Renal pelvis (tissue), 1 donor: ENCODE measurements at regions not wholly inside any gene's neighbourhood (a gene's known extent, or its start where the extent isn't known, plus 50 kb on each side); places are given as distances from the start of the nearest gene placed in this dataset.

Experiments used
- DNase-seq: peaks from one replicate; pipeline ENCODE4 v3.0.0-alpha.2; 2013

DNA sequence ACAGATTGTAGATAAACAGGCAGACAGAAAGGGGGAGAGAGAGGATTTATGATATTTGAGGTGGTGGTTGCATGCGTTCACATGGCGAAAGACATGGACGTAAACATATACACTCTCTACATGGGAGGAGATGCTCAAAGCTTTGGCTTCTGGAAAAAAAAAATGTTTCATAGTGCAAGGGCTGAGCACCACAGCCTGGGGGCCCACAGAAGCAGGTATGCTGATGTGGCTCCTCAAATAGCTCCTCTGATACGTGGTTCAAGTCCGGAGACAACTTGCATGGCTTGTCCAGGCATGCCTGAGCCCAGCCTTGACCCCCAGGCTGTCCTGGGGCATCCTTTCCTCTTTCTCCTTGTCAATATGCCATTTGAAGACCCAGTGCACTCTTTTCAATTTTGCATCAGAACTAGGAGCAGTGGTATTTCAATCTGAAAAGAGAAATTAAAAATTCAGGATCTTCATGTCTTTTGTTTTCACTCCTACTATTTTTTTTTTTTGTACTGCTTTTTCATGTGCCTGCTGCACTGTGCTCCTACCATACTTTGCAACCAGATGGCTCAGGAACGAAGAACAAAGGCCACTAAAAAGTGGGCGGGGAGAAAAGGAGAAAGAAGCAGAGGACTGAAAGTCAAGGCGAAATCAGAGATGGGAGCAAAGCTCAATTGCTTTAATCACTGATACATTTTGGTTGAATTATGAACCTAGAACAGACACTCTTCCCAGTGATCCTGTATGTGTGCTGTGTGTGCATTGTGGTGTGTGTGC, 495.7 kb upstream of the TCF4 start:
- no peak for DNase-seq

DNA sequence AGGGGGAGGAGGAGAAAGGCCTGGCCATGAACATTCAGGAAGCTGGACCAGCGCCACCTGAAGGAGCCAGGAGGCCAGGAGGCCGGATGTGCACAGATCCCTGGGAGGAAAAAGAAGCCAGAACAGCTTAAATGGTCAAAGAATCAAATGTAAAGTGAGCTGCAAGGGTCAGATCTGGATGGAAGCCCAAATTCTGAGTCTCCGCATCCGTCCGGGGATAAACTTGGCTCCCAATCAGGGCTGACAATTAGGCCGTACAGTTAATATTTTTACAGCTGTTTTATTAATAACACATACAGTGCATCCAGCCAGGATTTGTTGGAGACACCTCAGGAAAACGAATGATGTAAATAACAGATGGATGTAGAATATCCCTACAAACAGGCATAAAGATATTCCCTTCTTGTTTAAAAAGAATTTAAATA, 495.1 kb upstream of the TCF4 start:
- DNase-seq, result peak; percentile 73

DNA sequence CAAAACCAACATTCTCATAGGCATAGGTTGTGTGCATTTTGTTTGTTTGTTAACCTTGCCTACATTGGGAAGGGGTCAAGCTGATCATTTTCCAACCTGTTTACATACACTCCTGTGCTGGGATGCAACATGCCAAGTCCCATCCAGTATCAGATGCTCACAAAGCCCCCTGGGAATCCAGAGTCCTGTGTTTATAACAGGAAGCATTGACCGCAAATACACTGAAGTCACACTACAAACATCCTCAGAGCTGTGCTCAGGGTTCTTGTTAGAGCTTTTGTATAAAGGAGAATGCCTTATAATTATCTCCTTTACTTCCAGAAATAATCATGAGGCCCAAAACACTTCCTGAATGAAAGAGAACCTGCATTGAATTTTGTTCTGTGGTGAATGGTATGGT, 488.7 kb upstream of the TCF4 start:
- DNase-seq, result no peak

DNA sequence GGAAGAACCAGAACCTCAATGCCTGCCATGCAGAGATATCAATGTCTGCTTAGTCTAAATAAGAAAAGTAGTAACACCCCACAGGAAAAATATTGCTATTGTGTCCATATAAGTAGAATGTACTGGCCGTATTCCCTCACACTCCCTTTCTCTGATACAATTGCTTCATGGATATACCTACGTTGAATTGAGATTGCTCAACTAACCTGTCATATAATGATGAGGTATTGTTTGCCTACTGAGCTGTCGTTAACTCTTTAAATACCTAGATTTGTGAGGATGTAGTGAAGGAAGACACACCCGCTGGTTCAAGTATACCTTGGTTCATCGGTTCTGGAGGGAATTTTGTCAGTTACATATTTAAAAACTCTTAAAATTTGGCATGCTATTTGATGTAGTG, 480.7 kb upstream of the TCF4 start:
- no peak for DNase-seq

DNA sequence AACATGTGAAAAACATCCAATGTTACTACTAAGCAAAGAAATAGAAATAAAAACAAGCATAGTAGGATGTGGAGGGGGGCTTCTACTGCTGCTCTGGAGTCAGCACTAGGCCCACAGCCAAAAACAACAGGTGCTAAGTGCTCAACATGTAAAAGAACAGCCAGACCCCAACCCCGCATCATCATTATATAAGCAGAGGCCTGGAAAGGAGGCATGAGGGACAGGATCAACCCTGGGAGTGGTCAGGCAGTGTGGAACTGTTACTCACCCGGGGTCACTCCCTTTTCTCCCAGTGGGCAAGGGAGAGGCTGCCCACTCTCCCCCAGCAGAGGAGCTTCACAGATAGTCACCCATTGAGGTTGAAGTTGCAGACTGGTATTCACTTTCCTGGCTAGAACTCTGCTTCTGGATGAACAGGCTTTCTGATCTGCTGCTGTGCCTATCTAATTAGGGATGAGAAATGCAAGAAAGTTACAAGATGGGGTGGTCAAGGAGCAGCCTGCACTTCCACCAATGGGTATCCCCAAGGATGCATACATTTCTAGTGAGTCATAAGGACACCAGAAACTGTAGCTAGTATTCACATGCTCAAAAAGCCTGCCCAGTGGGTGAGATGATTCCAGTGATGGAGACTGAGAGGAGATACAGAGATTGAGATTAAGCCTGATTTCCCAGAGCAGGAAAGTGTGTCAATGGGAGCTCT, 480.1 kb upstream of the TCF4 start:
- peak; percentile 71 for DNase-seq

DNA sequence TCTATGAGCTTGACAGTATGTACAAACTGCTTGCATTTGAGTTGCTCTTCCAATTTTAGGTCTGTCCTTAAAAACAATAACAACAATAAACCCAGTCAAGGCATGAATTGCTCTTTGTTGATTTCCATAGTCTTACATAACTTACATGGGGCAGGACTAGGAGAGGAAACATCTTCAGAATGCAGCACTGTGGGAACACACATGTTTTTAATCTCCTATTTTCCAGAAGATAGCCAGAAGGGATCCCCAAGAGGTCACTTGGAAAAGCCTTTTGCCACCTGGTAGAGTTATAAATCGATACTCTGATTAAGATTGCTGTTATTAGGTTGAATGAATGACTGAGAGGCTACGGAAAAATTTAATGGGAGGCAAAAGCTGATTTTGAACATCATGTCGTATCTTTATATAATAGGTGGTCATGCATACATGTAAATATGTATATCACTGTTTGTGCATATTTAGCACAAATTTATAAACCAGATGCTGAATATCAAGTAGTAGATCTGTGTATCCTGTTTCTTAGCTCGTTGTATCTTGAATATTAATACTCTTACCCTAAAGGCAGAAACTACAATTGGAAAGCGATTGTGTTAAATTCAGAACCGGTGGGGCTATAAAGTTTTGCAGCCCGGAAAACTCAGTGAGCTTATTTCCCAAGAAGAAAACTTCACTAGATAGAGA, 479.4 kb upstream of the TCF4 start:
- no peak for DNase-seq

DNA sequence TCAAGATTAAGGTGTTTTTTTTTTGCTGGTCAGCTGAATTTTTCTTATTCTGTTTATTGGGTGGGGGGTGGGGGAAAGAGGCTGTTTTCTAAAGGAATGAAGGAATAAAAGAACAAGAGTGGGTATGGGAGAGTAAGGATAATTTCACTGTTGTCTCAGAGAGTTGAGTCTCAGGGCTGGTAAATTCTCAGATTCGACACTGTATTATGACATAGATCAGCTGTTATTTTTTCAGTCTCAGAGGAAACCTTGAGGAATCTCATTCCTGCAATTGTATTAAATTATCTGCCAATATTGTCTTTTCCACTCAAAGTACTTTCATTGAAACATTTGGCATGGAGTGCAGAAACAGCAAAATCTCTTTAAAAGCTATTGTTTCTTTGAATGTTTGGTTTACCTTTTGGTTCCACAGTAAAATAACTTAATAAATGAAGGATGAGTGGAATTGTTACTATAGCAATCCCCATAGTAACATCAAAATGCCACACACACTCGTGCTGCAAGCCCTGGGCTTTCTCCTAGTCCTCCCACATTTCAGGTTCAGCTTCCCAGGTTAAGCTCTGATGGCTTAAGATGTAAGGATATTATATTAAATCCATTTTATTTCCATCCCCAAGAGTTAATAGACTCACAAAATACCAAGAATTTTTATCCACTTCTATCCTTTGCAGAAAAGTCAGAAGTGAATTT, 478.7 kb upstream of the TCF4 start:
- DNase-seq, result no peak

DNA sequence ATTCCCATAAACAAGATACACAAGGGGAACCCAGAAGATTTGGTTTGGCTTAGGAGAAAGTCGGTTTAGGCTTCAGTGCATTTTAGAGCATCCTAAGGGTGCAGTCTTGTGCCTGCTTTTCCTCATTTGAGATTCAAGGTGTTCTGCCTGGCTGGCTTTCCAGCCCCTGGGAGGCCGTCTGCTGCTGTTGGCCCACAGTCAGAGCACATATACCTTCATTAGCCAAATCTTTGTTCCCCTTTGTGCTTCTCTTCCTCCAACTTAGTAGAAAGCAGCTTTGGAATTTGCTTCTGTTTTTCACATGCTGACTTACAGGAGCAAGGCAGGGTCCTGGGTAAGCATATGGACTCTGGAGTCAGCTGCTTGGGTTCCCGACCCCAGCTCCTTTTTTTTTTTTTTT, 477.1 kb upstream of the TCF4 start:
- no peak for DNase-seq

DNA sequence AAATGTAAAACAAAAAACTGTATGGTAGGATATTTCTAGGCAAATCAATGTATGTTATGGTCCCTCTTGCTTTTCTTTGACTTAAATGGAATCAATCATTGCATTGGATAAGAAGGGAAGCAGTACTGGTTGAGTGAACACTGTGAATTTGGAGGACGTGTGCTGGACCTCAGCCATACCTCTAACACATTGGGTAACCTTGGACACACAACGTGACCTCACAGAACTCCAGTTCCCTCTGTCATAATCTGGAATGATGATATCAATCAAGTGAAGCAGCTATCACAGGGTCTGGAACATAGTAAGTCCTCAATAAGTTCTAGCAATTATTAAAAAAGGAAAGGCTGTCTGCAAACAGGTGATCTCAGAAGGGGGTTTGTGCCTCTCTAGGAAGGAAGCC, 474.9 kb upstream of the TCF4 start:
- no peak for DNase-seq

DNA sequence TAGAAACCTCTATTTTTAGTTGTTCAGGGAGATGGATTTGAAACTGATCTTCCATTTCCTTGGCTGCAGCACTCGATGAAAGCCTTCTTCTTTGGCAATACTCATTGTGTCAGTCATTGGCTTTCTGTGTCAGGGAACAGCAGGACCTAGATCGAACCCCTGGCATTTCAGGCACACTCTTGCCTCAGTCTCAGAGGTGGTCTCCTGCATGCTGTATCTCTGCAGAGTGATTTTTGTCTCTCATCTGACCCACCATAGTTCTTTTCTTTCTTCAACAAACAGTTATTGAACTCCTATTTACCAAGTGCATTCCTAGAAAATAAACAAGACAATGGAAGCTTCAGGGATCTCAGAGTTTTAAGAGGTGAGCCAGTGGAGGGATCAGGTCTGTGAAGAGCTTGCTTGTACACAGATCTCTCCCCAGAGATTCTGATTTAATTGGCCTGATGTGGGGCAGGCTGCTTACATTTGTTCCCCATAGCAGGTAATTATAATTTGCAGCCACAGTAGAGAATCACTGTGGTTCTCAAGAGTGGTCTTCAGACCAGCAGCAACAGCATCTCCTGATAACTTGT, 473.1 kb upstream of the TCF4 start:
- no peak for DNase-seq

DNA sequence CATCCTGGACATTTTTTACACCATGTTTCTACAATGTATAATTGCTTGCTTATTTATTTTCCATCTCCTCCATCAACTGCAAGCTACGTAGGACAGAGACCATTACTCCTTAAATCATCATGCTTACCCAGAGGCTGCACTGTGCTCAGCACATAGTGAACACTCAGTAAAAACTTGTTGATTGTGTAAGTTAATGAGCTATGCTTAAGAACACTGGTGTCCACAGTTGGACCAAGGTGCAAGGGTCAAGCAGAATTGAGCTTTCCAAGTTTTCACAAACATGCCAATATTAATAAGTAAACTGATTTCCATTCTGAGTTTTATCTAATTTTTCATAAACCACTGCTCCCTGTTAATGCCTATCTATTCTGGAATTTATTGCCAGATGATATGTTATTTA, 464.2 kb upstream of the TCF4 start:
- no peak for DNase-seq

DNA sequence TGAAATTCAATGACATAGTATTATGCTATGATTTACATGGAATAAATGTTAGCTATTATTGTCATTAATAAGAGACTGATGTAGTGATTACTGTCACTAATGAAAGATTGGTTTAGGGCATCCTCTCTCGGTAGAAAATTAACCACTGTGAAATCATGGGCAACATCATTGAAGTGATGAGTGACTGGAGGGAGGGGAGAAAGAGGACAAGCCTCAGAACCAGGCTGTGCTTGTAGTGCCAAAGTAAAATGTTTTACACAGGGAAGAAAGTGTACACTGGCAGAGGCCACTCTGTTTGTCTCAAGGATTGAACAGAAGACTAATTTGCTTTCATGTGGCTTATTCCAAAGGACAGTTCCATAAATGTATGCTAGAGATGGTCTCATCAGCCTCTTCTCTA, 456.2 kb upstream of the TCF4 start:
- no peak for DNase-seq

DNA sequence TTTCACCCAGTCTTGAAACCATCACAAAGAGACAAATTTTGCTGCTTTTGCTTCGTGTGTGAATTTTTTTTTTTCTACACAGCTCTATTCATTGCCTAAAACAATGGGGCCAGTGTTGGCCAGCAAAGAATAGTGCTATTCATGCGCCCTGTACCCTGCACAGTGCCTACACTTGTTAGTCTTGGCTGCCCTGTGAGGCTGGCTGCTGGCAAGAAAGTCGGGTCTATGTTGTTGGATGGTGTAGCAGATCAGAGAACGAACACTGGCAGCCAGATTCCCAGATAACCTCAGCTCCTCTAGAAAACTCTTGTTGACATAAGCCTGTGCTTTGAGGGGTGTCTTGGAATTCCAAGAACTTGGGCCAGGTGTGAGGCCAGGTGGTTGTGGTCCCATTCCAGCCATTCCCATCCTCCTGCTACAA, 455.7 kb upstream of the TCF4 start:
- DNase-seq, result no peak

DNA sequence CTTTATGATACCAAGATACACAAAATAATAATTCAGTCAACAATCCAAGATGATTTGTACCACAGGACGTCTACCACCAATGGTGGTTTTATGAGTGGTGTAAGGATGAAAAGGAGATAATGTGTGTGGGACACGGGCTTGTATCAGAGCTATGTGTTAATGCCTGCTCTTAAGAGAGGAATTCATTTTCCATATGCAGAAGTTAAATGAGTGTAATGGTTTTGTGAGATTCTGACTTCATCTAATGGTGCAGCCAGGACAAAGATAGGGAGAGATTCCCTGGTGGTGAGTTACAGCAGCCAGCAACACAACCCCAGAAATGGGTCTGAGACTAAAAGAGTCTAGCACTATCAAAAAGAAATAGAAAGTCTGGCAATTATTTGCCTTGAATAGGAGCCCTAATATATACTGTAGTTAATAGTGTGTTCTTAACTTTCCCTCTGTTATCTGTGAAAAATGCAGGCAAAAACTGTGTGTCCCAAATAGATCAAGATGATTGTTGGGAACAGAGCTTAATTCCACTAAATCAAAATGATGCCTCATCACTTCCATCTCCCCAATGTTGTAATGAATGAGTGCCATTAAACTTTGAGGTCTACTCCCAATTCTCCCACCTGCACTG, 455.0 kb upstream of the TCF4 start:
- no peak for DNase-seq

DNA sequence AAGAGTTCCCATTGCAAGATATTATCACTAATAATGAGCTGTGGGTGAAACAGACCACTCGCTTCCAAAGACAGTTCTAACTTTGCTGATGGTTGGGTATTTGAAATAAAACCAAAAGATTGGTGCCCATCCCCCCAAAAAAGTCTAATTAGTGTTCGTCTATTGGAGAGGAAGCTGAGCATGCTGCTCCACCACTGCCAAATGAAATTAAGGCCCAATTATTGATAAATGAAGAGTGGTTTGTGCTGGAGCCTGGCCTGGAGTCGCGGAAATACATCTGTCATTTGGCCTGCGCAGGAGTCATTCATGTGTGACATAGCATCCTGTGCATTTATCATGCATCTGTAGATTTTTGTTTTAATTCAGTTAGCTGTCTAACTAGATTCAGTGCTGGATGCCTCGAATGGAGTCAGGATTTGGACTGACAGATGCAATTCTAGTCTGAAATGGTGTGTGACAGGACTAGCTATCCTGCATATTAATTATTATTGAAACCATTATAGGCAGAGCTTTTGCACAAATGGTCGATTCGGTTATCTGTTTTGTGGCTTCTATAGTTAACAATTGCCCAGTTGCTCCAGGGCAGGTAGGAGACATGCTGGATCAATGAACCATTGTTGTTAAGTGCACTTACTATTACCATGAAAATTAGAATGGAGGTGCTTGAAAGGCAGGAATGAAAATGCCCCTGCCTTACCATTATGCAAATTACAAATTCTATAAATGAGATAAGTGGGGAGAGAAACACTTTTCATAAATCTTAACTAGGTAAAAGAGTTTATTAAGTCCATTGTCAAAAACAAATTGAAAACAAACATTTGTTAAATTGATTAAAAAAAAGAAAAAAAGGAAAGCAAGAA, 450.4 kb upstream of the TCF4 start:
- no peak for DNase-seq

DNA sequence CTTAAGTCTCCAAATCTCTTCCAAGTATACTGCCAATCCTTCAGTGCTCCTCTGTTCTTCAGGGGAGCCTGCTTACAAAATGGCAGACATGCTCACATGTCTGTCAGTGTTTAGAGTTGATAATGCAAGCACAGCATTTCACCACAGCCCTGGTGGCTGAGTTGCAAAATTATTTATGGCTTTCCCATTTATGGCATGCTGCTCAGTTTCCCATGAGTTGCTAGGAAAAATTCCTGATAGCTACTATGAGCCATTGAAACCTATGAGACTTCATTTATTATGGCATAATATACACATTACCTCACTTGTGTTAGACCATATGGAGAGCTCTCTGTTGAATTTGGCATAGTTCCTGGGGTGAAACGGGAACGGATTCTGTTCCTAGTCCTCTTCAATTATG, 448.7 kb upstream of the TCF4 start:
- DNase-seq, result no peak

DNA sequence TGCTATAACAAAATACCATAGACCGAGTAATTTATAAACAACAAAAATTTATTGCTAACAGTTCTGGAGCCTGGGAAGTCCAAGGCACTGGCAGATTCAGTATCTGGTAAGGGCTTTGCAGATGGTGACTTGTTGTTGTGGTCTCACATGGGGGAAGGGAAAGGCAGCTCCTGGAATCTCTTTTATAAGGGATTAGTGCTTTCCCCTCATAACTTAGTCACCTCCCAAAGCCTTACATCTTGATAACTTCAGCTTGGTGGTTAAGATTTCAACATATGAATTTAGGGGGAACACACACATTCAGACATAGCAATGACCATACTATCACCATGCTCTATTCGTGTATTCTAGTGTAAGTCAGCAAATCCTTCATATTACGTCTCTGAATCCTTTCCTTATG, 447.6 kb upstream of the TCF4 start:
- no peak for DNase-seq

DNA sequence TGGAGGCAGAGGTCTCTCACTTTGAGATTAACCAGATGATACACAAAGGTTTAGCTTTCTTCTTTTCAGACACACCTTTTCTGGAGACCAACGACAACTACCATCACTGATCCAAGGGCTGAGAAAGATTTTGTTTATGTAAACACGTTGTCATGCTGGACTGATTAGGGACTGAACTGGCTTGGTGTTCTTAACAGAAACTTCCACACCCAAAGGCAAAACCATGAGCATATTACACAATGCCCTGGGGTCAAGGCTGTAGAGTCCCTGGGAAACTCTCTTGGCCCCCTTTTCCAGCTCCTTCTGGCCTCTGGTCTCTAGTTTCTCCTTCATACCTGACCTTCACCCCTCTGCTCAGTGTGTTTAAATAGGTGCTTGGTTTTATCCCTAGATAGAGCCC, 447.0 kb upstream of the TCF4 start:
- no peak for DNase-seq

DNA sequence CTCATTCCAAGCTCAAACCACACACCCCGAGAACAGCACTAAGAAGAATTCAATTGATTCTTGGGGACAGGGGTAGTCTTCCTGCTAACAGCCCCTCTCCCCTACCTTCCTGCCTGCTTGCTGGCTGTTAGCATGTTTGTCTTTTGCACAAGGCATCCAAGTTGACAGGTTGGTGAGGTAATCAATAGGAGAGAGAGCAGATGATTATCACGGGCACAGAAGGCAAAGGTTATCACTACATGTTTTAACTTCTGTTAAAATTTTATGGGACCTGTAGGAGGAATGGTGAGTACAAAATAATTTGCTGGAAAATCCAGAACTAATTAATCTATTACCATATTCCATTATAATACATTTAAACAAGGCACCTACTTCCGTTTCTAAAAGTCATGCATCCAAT, 442.1 kb upstream of the TCF4 start:
- DNase-seq, result no peak

DNA sequence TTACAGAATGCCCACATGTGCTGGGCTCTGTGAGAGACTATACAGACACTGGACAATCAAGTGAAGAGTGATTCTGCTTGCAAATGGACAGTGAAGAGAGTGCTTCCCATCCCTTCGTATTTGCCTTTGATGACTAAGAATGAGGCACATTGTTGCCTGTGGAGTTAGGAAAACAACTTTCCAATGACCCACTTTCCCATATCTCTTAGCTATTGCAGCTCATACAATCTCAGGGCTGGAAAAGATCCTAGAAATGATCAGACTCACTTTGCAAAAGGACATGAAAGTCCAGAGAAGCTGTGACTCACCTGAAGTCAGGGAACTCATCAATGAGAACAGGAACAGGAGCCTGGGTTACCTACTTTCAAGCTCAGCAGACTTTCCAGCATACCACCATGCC, 440.5 kb upstream of the TCF4 start:
- DNase-seq, result no peak

DNA sequence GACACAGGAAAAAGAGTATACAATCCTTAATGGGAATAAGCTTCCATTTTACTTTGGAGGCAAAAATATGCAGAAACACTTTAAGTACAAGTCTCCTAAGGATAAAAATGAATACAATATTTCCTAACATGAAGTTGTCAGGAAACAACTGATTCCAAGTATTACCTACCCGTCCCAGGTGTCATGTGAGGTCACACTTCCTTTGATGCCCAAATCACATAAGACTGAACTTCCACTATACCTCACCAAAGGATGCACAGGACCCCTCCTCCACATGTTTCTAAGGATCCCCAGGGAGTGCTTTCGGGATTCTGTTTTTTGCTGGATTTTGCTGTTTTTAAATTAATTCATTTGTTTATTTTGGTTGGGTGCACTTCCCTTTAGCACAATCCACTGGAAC, 438.5 kb upstream of the TCF4 start:
- DNase-seq, result no peak
